ENCODE measurements at regions not wholly inside any gene's neighbourhood (a gene's known extent, or its start where the extent isn't known, plus 50 kb on each side); places are given as distances from the start of the nearest gene placed in this dataset.

GRCh38 chr4:112994732-112995464 is 54.6 kb upstream of the ANK2 start:
- DNase-seq (ENCODE audit: low read depth in 2 of 2), result no peak
- no peak for TF ChIP-seq CTCF (IDR thresholded peaks at IDR 0.05; ENCODE audit: low read depth, low read length)

More at GRCh38 chr4:112994732-112995464, 54.6 kb upstream of the ANK2 start:
- no peak overlapping the region for H3K4me3 ChIP-seq (replicated peaks in 1 of 2; ENCODE audit: low read depth in 2 of 2, low read length in 2 of 2)

Data from cardiac fibroblast (primary cell).